HTR-8/SVneo (cell line): ENCODE measurements at regions not wholly inside any gene's neighbourhood (a gene's known extent, or its start where the extent isn't known, plus 50 kb on each side); places are given as distances from the start of the nearest gene placed in this dataset.

Source experiments
- DNase-seq: peaks from one replicate; pipeline ENCODE4 v3.0.0; 2011; ENCODE audit warnings: low spot score, mixed read lengths; ENCODE audit not compliant: insufficient read length
- FAIRE-seq: peaks from 2 replicates; lab custom pipeline; 2011; peaks lifted over from hg19 to GRCh38; lab: Jason Lieb, UNC

DNA sequence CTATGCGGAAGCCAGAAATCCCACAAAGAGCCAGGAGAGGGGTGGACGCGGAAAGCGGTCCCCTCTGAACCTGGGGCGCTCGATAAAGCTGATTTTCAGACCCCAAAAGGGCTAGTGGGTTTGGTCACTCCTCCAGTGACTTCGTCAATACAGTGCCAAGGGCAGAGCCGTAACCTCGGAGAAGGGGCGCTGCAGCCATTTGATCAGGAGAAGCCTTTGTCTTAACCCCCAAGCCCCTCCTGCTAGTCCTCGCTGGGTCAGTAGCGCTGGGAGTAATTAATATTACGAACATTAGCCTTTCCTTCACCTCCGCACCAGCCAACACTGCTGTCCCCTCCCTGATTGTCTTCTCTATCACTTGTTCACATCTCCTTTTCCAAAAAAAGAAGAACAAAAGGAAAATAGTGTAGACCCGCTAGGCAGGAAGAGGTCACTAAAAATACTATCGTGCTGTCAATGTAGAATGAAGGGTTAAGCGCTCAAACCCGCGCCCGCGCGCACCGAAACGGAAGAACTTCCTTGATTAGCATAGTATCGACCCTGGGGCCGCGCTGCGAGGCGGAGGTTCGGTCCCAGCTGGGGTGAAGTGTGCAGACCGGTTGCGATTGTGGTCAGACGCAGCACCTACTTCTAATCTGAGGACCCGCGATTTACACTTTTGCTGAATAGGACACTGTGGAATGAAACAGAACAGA lies 63.2 kb upstream of the MAPRE2 start:
- no peak for FAIRE-seq
- no peak for DNase-seq

DNA sequence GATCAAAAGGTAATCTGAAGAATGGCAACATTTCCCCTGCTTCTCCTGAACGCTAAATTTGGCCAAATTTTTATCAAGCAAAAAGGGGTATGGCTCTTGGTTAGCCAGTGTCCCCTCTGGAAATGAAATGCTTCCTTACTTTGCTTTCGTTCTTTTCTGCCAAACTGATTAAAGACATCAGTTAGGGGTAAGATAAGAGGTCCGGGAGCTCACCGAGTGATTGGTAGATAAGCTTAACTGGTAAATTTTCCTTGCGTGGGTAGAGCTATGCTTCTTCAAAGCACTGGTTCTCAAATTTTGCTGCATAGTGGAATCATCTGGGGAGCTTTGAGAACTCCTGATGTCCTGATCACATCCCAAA lies 62.7 kb upstream of the MAPRE2 start:
- DNase-seq = no peak
- no peak for FAIRE-seq

DNA sequence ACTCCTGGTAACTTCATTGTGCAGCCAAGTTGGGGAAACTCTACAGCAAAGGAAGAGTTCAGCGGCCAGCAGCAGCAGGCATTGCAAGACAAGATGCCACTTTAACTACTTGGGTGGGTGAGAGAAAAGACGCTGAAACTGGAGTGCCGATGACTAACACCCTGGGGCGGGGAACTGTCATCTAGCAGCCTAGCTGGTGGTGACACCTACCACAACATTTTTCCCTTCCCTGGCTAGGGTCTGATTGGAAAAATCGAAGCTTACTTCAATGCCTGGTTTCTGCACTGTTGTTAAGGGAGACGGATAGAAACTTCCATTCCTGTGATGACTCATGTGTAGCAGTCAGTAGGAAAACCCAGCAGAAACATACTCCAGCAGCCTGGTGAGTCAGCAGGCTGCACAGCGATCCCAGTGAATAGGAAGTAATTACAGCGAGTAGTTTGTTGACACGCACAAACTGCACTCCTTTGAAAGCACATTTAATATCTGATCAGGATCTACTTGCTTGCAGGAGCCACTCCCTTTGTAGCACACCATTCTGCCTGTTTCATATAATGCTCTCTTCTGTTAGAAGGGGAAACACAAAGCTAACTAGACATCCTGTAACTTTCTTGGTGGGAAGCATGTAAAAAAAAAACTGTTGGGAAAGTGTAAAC lies 62.1 kb upstream of the MAPRE2 start:
- DNase-seq (peak; percentile 45), FAIRE-seq (no peak)

DNA sequence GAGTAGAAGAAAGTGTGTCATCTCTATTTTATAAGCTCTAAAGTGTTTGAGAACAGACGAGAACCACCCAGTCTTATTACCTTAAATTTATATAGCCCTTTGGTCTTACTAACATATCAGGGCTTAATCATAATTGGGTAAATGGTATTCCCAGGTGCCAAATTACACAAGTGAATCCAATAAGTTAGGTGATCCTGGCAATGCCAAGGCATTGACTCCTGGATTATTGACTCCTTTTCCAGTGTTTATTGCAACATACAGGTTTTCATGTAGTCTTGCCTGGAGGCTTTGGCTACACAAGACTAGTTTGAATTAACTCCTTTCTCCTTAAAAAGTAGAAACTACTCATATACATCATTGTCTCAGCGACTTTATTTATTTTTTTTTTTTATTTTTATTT lies 59.7 kb upstream of the MAPRE2 start:
- DNase-seq (no peak), FAIRE-seq (no peak)

DNA sequence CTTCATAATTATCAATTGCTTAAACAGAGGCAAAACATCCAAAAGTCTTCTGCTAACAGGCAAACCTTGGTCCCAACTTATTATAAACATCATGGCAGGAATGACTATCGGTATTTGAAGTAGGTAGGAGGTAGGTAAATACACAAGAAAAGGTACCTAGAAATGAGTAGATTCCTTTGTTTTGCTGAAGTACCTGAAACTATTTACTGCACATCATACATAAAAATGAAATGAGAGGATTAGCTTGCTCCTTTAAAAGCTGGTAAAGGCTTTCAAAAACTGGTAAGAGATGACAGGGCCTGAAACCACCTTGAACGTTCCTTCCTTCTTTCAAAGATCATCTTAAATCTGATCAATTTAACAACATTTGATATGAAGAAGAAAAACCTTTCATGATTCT lies 55.2 kb upstream of the MAPRE2 start:
- no peak for DNase-seq
- no peak for FAIRE-seq

DNA sequence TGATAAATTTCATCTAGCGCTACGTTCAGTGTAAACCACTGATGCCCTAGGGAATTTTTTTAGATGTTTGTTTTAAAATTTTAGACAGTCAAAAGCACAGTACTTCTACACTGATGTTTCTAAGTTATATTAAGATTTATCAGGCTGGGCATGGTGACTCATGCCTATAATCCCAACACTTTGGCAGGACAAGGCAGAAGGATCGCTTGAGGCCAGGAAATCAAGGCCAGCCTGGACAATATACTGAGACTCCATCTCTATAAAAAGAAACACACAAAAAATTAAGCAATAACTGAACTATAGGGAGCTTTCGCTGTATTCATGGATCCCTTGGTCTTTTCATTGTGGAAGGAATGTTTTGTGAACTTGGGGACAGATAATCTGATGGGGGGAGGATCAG lies 50.6 kb upstream of the MAPRE2 start:
- no peak for DNase-seq
- FAIRE-seq = no peak

DNA sequence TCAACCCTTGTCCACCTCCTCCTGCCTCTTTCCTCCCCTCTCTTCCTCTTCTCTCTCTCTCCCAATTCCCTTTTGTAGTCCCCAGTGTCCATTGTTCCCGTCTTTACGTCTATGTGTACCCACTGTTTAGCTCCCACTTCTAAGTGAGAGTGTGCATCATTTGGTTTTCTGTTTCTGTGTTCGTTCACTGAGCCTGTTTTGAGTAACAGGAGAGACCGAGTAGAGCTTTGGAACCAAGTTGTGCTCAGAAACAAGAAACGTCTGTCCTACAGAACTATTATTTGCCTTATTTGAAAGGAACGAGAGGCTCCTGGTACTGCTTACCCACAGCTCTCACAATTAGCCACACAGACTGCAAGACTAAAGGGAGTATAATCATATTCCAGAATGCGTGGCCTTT lies 50.1 kb upstream of the MAPRE2 start:
- FAIRE-seq = no peak

More for the DNA sequence above, 50.1 kb upstream of the MAPRE2 start:
- DNase-seq = no peak
